ENCODE measurements at regions not wholly inside any gene's neighbourhood (a gene's known extent, or its start where the extent isn't known, plus 50 kb on each side); places are given as distances from the start of the nearest gene placed in this dataset.

DNA sequence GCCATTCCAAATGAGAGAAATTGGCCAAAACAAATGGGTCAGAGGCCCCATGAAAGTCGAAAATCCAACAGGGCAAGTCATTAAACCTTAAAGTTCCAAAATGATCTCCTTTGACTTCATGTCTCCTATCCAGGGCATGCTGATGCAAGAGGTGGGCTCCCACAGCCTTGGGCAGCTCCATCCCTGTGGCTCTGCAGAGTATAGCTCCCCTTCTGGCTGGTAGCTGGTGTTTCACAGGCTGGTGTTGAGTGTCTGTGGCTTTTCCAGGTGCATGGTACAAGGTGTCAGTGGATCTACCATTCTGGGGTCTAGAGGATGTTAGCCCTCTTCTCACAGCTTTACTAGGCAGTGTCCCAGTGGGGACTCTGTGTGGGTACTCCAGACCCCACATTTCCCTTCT, 115.2 kb upstream of the LAMA2 start:
- TF ChIP-seq, protein P1, sequence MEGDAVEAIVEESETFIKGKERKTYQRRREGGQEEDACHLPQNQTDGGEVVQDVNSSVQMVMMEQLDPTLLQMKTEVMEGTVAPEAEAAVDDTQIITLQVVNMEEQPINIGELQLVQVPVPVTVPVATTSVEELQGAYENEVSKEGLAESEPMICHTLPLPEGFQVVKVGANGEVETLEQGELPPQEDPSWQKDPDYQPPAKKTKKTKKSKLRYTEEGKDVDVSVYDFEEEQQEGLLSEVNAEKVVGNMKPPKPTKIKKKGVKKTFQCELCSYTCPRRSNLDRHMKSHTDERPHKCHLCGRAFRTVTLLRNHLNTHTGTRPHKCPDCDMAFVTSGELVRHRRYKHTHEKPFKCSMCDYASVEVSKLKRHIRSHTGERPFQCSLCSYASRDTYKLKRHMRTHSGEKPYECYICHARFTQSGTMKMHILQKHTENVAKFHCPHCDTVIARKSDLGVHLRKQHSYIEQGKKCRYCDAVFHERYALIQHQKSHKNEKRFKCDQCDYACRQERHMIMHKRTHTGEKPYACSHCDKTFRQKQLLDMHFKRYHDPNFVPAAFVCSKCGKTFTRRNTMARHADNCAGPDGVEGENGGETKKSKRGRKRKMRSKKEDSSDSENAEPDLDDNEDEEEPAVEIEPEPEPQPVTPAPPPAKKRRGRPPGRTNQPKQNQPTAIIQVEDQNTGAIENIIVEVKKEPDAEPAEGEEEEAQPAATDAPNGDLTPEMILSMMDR (IDR thresholded peaks at IDR 0.05; ENCODE audit: poor library complexity) = no peak
- TF ChIP-seq EZH2 (IDR thresholded peaks at IDR 0.05; ENCODE audit: borderline replicate concordance) (no peak), EZH2phosphoT487 (IDR thresholded peaks at IDR 0.05; ENCODE audit: low read depth, severe bottlenecking, unreplicated experiment) (no peak)
